NCI-H2196 (cell line): ENCODE measurements at regions not wholly inside any gene's neighbourhood (a gene's known extent, or its start where the extent isn't known, plus 50 kb on each side); places are given as distances from the start of the nearest gene placed in this dataset.
A peak's percentile ranks its signal among the peaks of the same experiment; 100 is the strongest.
"Not testable (repeated sequence)": the region's sequence is repeated elsewhere in the genome, so short reads cannot be mapped to it uniquely, and the experiment has no call there.

Experiments used
- DNase-seq: peaks from one replicate; lab custom pipeline; 2025; ENCODE audit not compliant: unreplicated experiment; lab: John Stamatoyannopoulos, UW

DNA sequence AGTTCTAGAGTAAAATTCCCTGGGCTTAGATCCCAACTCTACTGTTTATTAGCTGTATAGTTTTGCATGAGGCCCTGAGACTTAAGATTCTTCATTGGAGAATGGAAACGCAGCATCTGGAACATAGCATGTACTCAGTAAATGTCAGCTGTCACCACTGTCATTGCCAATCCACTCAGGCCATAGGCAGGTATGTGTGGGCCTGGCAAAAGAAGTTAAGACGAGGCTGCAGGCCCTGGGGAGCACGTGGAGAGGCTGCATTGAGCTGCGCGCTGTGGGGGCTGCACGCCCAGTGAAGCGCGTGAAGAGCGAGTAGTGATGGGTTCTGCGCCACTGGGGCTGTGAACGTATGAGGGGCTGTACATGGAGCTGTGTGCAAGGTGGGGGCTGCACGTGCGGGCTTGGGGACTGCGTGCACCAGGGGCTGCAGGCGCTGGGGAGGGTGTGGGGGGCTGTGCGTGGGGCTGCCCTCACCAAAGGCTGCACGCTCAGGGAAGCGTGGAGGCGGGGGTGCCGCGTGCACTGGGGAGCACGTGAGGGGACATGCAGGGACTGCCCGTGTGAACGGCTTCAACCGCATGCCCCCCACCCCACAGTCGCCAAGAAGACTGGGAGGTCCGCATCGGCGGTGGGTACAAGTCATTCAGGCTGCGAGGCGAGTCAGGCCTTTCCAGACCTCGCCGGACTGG, 85.5 kb downstream of the PRR15 start:
- no peak for DNase-seq

DNA sequence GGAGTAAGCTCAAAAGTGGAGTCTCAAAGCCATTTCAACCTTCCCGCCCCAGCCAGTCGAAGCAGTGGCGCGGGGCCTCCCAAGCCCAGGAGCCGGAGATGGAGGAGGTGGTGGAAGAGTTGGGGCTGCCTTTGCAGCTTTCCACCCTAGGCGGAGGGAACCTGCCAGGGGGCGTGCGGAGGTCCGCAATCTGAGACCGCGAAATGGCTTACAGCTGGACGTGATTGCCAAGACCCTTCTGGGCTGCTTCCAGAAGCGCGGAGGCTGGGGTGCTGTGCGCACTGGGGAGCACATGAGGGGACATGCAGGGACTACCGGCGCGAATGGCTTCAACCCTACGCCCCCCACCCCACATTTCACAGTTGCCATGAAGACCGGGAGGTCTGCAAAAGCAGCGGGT, 86.2 kb downstream of the PRR15 start:
- no peak for DNase-seq

DNA sequence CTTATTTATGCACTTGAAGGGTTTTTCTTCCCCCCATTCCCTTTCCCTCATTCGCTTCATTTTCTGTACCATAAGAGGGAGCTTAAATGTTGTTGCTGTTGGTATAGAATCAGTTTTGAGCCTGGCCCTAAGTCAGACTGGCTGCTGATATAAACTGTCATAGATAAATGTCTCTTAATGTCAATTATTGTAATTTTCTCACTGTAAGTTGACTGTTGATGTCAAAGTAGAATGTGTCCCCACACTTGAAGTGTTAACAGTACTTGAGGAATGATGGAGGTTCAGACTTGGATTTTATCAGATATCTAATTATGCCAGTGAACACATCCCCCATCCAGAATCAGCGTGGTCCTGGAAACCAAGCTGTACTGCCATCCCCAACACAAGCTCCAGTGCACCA, 87.8 kb downstream of the PRR15 start:
- DNase-seq = no peak

DNA sequence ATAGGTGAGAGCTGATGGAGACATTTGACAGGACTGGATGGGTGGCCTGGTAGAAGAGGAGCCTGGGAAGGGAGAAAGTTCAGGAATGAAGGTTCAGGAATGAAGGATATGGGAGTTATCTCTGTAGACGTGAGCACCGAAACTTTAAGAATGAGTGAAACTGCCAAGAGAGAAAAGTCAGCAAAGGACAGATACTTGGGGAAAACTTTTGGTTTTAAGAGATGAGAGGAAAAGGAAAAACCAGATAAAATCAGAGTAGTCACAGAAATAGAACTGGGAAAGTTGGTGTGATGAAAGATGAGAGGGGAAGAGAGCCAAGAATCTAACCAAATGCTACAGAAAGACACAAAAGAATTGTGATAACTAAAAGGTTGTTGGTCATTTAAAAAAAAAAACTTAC, 88.9 kb downstream of the PRR15 start:
- no peak for DNase-seq

DNA sequence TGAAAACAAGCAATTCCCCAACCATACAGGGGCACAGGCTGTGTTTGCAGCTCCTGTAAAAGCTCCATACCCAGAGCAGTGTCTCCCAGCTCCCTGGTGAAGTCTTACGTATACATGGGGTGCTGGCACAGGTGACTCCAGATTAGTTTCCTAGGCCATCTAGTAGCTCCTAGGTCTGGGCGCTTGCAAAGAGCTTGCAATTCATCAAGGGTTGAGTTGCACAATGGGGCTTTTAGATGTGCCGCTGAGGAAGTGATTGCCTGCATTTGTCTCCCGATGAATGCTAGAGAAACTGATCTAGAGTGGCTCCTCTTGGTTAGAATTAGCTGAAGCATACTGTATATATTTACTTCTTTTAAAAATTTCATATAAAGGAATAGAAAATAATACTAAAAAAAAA, 90.7 kb downstream of the PRR15 start:
- not testable (repeated sequence) for DNase-seq

DNA sequence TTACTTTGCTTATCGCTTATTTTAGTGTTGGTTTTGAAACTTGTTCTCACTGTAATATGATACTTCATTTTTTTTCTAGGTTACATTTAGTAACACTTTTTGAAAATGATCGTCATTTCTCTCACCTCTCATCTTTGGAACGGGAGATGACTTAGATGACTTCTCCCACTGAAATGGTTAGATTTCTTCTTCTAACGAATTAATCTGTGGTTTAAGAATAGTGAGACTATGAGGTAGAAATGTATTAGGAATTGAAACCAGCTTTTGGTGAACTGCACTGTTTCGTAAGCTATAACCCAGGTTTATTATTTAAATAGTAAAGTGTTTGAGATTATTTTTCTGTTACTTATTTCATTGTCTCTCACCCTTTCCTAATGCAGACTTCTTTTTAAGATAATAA, 93.7 kb downstream of the PRR15 start:
- DNase-seq = no peak

DNA sequence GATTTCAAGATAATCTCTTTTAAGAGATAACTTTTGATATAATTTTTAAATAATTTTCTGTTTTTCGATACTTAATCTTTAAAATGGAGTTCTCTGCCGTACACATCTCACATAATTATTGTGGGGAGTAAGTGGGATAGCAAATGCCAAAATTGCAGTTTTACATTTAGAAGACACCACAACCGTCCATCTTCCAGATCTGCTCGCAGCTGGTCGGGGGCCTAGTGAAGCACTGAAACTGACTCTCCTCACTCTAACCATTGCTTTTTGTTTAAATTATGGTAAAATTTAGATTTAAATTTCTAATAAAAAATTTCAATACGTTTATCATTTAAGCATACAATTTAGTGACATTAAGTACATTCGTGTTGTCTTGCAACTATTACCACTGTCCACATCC, 94.2 kb downstream of the PRR15 start:
- DNase-seq = no peak

DNA sequence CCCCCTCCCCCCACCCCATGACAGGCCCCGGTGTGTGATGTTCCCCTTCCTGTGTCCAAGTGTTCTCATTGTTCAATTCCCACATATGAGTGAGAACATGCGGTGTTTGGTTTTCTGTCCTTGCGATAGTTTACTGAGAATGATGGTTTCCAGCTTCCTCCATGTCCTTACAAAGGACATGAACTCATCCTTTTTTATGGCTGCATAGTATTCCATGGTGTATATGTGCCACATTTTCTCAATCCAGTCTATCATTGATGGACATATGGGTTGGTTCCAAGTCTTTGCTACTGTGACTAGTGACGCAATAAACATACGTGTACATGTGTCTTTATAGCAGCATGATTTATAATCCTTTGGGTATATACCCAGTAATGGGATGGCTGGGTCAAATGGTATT, 95.6 kb downstream of the PRR15 start:
- not testable (repeated sequence) for DNase-seq

DNA sequence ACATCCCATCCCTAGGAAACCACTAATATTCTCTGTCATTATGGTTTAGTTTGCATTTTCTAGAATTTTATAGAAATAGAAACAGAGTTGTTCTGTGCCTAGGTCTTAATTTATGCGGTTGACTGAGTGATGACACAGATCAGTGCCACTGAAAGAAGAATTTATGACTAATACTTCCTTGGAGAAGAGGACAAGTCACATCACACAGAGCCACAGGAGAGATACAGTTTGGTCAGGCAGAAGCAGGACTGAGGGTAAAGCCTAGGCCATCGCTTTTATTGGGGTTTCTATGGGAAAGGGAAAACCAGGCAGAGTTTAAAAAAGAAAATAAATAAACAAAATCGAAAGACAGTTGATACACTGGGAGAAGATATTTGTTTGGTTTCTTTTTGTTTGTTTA, 99.3 kb downstream of the PRR15 start:
- not testable (repeated sequence) for DNase-seq

DNA sequence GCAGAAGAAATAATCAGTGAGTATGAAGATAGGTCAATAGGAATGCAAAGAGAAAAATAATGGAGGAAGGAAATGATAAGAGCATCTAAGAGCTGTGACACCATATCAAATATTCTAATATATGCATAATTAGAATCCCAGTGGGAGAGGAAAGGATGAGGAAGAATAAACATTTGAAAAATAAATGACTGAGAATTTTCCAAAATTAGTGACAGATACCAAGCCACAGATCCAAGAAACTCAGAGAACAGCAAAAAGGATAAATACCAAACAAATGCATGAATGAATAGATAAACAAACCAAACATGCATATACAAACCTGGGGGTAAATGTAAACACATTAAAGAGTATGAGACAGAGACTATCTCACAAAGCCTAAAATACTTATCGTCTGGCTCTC, 101.4 kb downstream of the PRR15 start:
- not testable (repeated sequence) for DNase-seq

DNA sequence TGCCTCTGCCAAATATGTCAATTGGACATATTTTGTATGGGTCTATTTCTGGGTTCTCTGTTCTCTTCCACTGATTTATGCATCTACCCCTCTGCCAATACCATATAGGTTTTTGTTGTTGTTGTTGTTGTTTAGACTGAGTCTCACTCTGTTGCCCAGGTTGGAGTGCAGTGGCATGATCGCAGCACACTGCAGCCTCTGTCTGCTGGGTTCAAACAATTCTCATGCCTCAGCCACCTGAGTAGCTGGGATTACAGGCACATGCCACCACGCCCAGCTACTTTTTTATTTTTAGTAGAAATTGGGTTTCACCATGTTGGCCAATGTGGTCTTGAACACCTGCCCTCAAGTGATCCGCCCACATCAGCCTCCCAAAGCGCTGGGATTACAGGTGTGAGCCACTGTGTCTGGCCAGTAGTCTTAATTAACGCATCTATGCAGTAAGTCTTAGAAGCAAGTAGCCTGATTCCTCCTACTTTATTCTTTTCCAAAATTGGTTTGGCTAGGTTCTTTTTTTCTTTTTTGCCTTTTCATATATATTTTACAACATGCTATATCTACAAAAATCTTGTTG, 103.5 kb downstream of the PRR15 start:
- not testable (repeated sequence) for DNase-seq

DNA sequence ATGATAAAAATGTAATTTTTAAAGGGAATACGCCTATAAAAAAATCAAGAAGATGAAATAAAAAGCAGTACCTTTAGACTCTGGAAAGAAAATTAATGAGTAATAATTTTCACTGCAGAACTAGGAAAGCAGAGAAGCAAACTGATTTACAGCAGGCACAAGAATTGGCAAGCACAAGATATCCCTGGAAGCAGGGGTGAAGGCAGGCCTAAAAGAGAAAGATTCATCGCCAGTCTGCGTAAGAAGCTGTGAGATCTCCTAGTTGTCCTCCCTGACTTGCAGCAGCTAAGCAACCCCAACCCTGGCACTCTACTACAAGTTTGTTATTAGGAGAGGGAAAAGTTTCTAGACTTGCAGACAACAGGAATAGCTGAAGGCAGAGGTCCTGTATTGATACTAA, 107.7 kb downstream of the PRR15 start:
- not testable (repeated sequence) for DNase-seq

DNA sequence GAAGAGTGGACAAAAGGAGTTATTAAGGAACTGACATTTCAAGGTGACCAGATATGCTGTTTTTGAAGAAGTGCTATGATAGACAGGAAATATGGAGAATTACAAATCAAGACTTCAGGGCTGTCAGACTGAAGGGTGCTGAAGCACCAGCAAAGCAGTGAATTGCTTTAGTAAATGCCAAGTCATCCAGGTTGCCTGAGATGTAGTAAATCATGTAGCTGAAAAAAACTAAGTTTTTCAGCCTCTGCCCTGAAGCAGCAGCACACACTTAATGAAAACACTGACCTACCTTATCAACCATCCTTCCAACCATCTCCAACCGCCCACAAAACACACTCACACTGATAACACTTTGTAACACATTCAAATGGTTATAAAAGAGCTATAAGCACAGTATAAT, 110.0 kb downstream of the PRR15 start:
- not testable (repeated sequence) for DNase-seq

DNA sequence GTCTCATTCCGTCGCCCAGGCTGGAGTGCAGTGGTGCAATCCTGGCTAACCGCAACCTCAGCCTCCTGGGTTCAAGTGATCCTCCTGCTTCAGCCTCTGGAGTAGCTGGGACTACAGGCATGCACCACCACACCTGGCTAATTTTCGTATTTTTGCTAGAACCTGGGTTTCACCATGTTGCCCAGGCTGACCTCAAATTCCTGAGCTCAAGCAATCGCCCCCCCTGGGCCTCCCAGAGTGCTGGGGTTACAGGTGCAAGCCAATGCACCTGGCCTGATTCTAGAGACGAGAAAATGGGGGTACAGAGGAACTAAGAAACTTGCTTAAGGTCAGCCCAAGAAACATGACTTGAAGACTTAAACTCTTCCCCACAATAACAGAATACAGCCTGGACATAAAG, 111.0 kb downstream of the PRR15 start:
- not testable (repeated sequence) for DNase-seq

DNA sequence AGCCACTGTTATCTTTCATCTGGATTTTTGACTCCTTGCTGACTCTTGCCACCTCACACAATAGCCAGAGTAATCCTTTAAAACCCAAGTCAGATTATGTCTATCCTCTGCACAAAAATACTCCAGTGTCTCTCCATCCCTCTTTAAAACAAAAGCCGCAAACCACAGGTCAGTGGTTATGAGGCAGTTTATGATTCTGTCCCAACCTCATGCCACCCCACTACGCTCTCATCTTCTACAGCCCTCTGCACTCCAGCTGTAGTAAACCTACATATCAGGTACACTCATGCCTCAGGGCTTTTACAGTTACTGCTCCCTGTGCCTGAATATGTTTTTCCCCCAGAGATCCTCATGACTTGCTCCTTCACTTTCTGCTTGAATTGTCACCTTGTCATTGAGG, 113.6 kb downstream of the PRR15 start:
- DNase-seq = not testable (repeated sequence)

DNA sequence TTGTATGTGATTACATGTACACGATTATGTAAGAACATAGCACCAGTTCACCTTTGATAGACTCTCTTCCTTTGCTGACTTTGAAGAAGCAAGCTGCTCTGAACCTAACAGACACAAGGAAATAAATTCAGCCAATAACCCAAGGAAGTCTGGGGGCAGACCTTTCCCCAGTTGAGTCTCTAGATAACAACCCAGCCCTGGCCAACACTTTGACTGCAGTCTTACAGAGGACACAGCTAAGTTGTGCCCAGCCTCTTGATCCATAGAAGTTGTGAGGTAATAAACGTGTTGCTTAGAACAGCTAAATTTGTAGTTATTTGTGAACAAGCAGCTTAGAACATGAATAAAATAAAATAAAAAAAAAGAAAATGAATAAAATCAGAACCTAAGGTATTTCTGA, 116.3 kb downstream of the PRR15 start:
- DNase-seq = not testable (repeated sequence)

DNA sequence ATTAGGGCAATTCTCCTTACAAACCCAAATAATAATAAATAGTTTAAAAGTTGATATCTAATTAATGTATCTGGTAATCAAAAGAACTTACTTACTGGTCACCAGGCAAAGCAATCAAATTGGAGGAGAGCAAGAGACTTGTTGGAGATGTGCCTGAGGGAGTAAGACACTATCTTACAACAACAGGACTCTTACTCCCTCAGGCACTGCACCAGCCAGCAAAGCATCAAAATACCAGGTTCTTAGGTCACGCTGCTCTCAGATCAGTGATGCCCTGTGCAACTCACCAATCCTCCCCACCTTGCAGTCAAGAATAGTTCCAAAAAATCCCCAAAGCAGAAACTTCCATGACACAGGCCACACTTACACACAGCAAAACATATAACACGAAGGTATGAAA, 117.0 kb downstream of the PRR15 start:
- DNase-seq = not testable (repeated sequence)

DNA sequence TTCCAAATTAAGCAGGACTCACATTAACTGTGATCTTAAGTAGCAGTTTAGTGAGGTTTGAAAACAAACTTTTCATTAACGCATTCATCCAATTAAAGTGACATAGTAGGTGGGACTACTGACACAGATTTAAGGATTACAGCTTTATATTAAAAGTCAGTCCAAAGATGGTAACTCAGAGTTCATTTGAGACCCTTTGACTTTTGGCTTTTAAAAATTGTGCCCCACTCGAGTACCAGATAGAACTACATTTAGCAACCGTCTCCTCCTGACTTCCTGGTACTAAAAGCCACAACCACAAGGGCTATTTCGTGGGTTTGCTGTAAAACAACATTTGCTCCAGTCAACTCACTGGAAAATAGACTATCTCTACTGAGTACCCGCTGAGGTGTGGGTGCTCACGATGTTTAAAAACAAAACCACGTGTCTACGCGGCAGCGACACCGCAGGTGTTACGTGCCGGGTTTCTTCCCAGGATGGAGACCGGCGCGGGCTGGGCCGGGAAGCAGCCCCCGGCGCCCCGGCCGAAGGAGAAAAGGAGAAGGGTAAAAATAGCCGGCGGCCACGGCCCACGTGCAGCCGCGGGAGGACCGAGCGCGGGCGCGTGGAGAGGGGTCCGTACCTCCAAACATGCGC, 120.6 kb downstream of the PRR15 start:
- not testable (repeated sequence) for DNase-seq

DNA sequence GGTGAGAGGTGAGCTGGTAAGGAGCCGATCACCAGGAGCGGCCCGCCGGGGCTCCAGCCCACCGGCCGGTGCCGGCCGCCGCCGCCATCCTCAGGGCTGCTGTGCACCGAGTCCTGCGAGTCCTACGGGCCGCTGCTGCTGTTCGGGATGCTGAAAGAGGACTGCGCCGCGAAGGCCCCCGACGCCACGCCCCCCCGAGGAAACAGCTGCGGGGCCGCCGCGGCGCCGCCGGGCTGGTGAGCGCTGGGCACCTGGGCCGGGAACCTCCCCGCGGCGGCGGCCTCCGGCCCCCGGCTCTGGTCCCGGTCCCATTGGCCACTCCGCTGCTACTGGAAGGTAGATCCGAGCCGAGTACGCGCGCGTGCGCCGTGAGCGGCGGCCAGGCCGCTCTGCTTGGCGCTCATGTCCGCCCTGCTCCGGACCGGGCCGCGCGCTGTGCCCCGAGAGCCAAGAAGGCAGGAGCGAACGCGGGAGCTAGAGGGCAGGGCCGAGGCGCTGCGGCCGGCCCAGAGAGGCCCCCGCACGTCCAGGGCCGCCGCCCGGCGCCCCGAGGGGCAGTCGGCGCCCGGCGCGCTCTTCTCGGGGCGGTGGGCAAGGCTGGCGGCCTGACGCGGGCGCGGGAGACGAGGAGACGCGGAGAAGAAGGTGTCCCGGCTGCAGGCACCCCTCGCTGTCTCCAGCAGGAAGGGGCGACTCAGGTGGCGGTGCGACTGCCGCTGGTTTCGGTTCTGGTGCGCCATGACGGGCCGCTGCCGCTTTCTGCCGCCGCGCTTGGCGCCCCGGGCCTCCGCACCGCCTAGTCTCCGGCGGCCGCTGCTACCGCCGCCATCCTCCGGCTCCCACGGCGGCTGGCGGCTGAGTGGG, 121.3 kb upstream of the WIPF3 start:
- peak; percentile 50 for DNase-seq

DNA sequence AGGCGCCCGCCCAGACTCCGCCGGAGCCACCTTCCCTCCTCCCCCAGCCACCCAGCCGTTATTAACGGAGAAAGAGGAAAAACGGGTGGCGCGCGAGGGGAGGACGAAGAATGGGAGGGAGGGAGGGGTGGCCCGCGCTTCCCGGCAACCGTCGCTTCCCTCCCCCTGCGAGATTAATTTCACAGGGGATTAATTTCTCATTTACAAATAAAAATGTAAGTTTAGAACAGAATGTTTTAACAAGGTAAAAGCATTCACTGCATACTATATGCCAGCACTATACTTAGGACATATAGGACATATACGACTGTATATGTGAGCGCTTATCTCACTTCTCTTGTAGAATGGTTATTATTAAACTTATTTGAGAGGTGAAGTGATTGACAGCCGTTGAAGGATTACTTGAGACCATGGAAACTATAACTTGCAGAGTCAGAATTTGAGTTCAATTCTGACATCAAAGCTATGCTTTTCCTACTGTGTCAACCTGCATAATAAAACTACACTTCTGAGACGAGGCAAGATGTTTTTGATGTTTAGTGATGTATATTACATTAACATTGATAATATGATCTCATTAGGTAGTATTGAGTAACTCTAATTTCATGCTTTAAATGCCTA, 120.5 kb upstream of the WIPF3 start:
- DNase-seq = not testable (repeated sequence)

DNA sequence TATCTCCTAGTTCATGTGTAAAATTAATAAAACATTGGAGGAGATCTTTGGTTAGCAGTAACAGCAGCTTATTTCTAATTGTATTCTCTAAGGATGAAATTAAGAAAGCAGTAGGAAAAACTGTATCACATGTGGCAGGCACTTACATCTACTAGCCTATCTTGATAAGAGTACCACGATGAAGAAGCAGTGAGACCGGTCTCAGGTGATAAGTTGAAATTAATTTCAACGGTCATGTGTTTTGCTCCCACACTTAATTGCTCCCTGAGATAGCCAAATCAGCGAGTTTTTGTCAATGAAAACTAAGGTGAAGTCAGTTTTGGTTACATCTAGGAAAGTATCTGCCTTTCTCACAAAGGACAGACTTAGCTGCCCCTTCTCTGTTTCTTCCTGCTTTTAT, 115.8 kb upstream of the WIPF3 start:
- not testable (repeated sequence) for DNase-seq
